DND-41 (cell line): ENCODE measurements at regions not wholly inside any gene's neighbourhood (a gene's known extent, or its start where the extent isn't known, plus 50 kb on each side); places are given as distances from the start of the nearest gene placed in this dataset.

ENCODE experiments used
- ATAC-seq: fragments of 200-7000 bp; cut with Tn5 transposase; 3 replicates; pipeline ENCODE4 v1.9.1; 2021; ENCODE audit warnings: low read depth; ENCODE audit not compliant: insufficient read depth
- DNase-seq: peaks from one replicate; pipeline ENCODE4 v3.0.0-alpha.2; 2020
- H2AFZ ChIP-seq: 2 replicates; pipeline ENCODE4 v1.6.0; 2012; ENCODE audit warnings: low read depth, low read length
- H3K27ac ChIP-seq: 2 replicates; pipeline ENCODE4 v1.5.1; 2012; ENCODE audit warnings: low read length, inconsistent platforms
- H3K27me3 ChIP-seq: fragments of 200-600 bp; sonication (generic); 2 replicates; pipeline ENCODE4 v1.6.0; 2012; ENCODE audit warnings: low read length, mild to moderate bottlenecking, inconsistent platforms; ENCODE audit not compliant: insufficient read depth, poor library complexity
- H3K36me3 ChIP-seq: 2 replicates; pipeline ENCODE4 v1.5.1; 2012; ENCODE audit warnings: low read length, inconsistent platforms; ENCODE audit not compliant: insufficient read depth
- H3K4me1 ChIP-seq: 2 replicates; pipeline ENCODE4 v1.5.1; 2012; ENCODE audit warnings: mild to moderate bottlenecking, low read length; ENCODE audit not compliant: insufficient read depth
- H3K4me2 ChIP-seq: 2 replicates; pipeline ENCODE4 v1.6.0; 2012; ENCODE audit warnings: mild to moderate bottlenecking, moderate library complexity, low read length, inconsistent platforms; ENCODE audit not compliant: insufficient read depth
- H3K4me3 ChIP-seq, 2 experiments: fragments of 200-600 bp in 1 of 2; shearing (Covaris generic) in 1 of 2; 2 replicates each; pipeline ENCODE4 v1.5.1; 2012 to 2016; ENCODE audit warnings: inconsistent platforms in 2 of 2, low read length in 2 of 2, mild to moderate bottlenecking in 2 of 2, low read depth in 1 of 2, moderate library complexity in 1 of 2
- H3K79me2 ChIP-seq: 2 replicates; pipeline ENCODE4 v1.6.0; 2012; ENCODE audit warnings: low read length, inconsistent platforms; ENCODE audit not compliant: insufficient read depth
- H3K9ac ChIP-seq: 2 replicates; pipeline ENCODE4 v1.6.0; 2012; ENCODE audit warnings: low read depth, mild to moderate bottlenecking, inconsistent platforms, low read length, moderate library complexity
- H3K9me3 ChIP-seq: 2 replicates; pipeline ENCODE4 v1.5.1; 2012; ENCODE audit warnings: low read length, moderate library complexity, mild to moderate bottlenecking, inconsistent platforms; ENCODE audit not compliant: insufficient read depth, severe bottlenecking
- H4K20me1 ChIP-seq: 2 replicates; pipeline ENCODE4 v1.6.0; 2012; ENCODE audit warnings: low read length; ENCODE audit not compliant: insufficient read depth
- CTCF ChIP-seq: IDR thresholded peaks from 2 replicates; pipeline ENCODE4 v1.5.1; 2012; ENCODE audit warnings: borderline replicate concordance, low read length, moderate library complexity, mild to moderate bottlenecking; ENCODE audit not compliant: poor library complexity, severe bottlenecking; ENCODE audit errors: extremely low read depth
- EZH2 ChIP-seq: IDR thresholded peaks from 3 replicates; pipeline ENCODE4 v1.6.1; 2012; ENCODE audit warnings: borderline replicate concordance, low read depth, mild to moderate bottlenecking, moderate library complexity, low read length, inconsistent platforms; ENCODE audit not compliant: severe bottlenecking

- ATAC-seq (no peak), DNase-seq (no peak)
- no peaks in the 10 kb centered on the region for H3K27me3 ChIP-seq
- TF ChIP-seq EZH2 (no peak), CTCF (no peak)
- H3K4me3 ChIP-seq = no peak overlapping the region
- no peak overlapping the region for H3K9ac ChIP-seq
- H3K79me2 ChIP-seq = no peaks in the 10 kb centered on the region
- H3K36me3 ChIP-seq = no peaks in the 10 kb centered on the region
- H3K4me2 ChIP-seq = no peak overlapping the region
- no peaks in the 10 kb centered on the region for H4K20me1 ChIP-seq
- H2AFZ ChIP-seq = no peak overlapping the region
- no peaks in the 10 kb centered on the region for H3K4me1 ChIP-seq
- no peak overlapping the region for H3K27ac ChIP-seq
- no peaks in the 10 kb centered on the region for H3K9me3 ChIP-seq
These were observed 61.6 kb upstream of the TNFRSF21 start for GRCh38 chr6:47371139-47371869.

- Histone ChIP-seq H3K27me3 (no peaks in the 10 kb centered on the region), H3K36me3 (no peaks in the 10 kb centered on the region), H3K27ac (no peak overlapping the region), H3K4me3 (no peak overlapping the region), H3K4me1 (no peaks in the 10 kb centered on the region), H3K9ac (no peak overlapping the region), H3K9me3 (no peaks in the 10 kb centered on the region), H3K4me2 (no peak overlapping the region), H2AFZ (no peak overlapping the region), H3K79me2 (no peaks in the 10 kb centered on the region), H4K20me1 (no peaks in the 10 kb centered on the region)
- DNase-seq (no peak), ATAC-seq (no peak)
- TF ChIP-seq CTCF (no peak), EZH2 (no peak)
These were observed 62.2 kb upstream of the TNFRSF21 start for GRCh38 chr6:47371870-47372255.

GRCh38 chr6:47372318-47372717, 62.6 kb upstream of the TNFRSF21 start:
- no peaks in the 10 kb centered on the region for H3K36me3 ChIP-seq
- no peak overlapping the region for H3K4me3 ChIP-seq
- TF ChIP-seq EZH2 (no peak), CTCF (no peak)
- DNase-seq (no peak), ATAC-seq (no peak)
- no peak overlapping the region for H3K4me2 ChIP-seq
- H3K27me3 ChIP-seq = no peaks in the 10 kb centered on the region
- no peak overlapping the region for H2AFZ ChIP-seq
- H3K27ac ChIP-seq = no peak overlapping the region
- no peak overlapping the region for H3K9ac ChIP-seq
- no peaks in the 10 kb centered on the region for H3K9me3 ChIP-seq
- H3K79me2 ChIP-seq = no peaks in the 10 kb centered on the region
- H4K20me1 ChIP-seq = no peaks in the 10 kb centered on the region
- no peaks in the 10 kb centered on the region for H3K4me1 ChIP-seq

GRCh38 chr6:47375426-47375825, 65.7 kb upstream of the TNFRSF21 start:
- ATAC-seq = no peak
- Histone ChIP-seq H3K9me3 (no peaks in the 10 kb centered on the region), H2AFZ (no peak overlapping the region), H3K4me1 (no peaks in the 10 kb centered on the region), H3K4me3 (no peak overlapping the region), H3K27me3 (no peaks in the 10 kb centered on the region), H3K79me2 (no peaks in the 10 kb centered on the region), H3K9ac (no peak overlapping the region), H3K4me2 (no peak overlapping the region), H4K20me1 (no peaks in the 10 kb centered on the region), H3K36me3 (no peaks in the 10 kb centered on the region), H3K27ac (no peak overlapping the region)
- no peak for DNase-seq
- TF ChIP-seq CTCF = no peak
- TF ChIP-seq EZH2 = no peak
